SU-DHL-6 (cell line): ENCODE measurements at regions not wholly inside any gene's neighbourhood (a gene's known extent, or its start where the extent isn't known, plus 50 kb on each side); places are given as distances from the start of the nearest gene placed in this dataset.

ENCODE experiments used
- H2AFZ ChIP-seq: fragments of 200-600 bp; sonication (generic); 2 replicates; pipeline ENCODE4 v1.6.1; 2014; ENCODE audit warnings: low read depth, mild to moderate bottlenecking, moderate library complexity, mixed read lengths, antibody characterized with exemption, low read length; ENCODE audit not compliant: severe bottlenecking
- H3F3A ChIP-seq: fragments of 200-600 bp; shearing (Covaris generic); 2 replicates; pipeline ENCODE4 v1.6.0; 2016; ENCODE audit warnings: antibody characterized with exemption, mild to moderate bottlenecking; ENCODE audit not compliant: insufficient read depth
- H3K27ac ChIP-seq: fragments of 200-600 bp; sonication (generic); 2 replicates; pipeline ENCODE4 v1.5.1; 2016; ENCODE audit warnings: low read depth, mild to moderate bottlenecking, low read length, moderate library complexity, mixed read lengths
- H3K27me3 ChIP-seq: fragments of 200-600 bp; sonication (generic), shearing (Covaris generic); 2 replicates; pipeline ENCODE4 v1.6.0; 2014; ENCODE audit warnings: mild to moderate bottlenecking, low read length
- H3K36me3 ChIP-seq: fragments of 200-600 bp; sonication (generic); 2 replicates; pipeline ENCODE4 v1.6.1; 2014; ENCODE audit warnings: mild to moderate bottlenecking, low read length, mixed read lengths
- H3K4me2 ChIP-seq: fragments of 300-600, 200-600 bp; shearing (Covaris generic), sonication (generic); 2 replicates; pipeline ENCODE4 v1.6.0; 2014; ENCODE audit warnings: low read length, low read depth, mild to moderate bottlenecking; ENCODE audit not compliant: poor library complexity, severe bottlenecking
- H3K4me3 ChIP-seq: fragments of 200-600 bp; sonication (generic); 2 replicates; pipeline ENCODE4 v1.5.1; 2014; ENCODE audit warnings: antibody characterized with exemption, low read length, mild to moderate bottlenecking, mixed read lengths; ENCODE audit not compliant: insufficient read depth, poor library complexity, severe bottlenecking
- H3K79me2 ChIP-seq: fragments of 200-600 bp; sonication (generic); 2 replicates; pipeline ENCODE4 v1.6.1; 2014; ENCODE audit warnings: mild to moderate bottlenecking, low read length, moderate library complexity; ENCODE audit not compliant: insufficient read depth
- H3K9ac ChIP-seq: fragments of 200-600 bp; sonication (generic); 2 replicates; pipeline ENCODE4 v1.7.0; 2014; ENCODE audit warnings: mild to moderate bottlenecking, low read length
- H3K9me2 ChIP-seq: fragments of 200-600 bp; sonication (generic); replicated peaks from 2 replicates; pipeline ENCODE4 v1.6.1; 2014; ENCODE audit warnings: low read length; ENCODE audit not compliant: insufficient read depth
- H3K9me3 ChIP-seq: fragments of 200-600 bp; sonication (generic); 2 replicates; pipeline ENCODE4 v1.6.1; 2014; ENCODE audit warnings: low read length, mixed read lengths; ENCODE audit not compliant: insufficient read depth
- H4K20me1 ChIP-seq: fragments of 200-600 bp; sonication (generic); 2 replicates; pipeline ENCODE4 v1.6.1; 2014; ENCODE audit warnings: low read depth, mild to moderate bottlenecking, antibody characterized with exemption, low read length, moderate library complexity, mixed read lengths
- CTCF ChIP-seq: fragments of 200-600 bp; sonication (generic); IDR thresholded peaks from one replicate; pipeline ENCODE4 v1.5.1; 2017; ENCODE audit warnings: antibody characterized with exemption, mild to moderate bottlenecking, low read length, moderate library complexity; ENCODE audit not compliant: insufficient read depth, poor library complexity, severe bottlenecking
- EZH2phosphoT487 ChIP-seq: fragments of 200-600 bp; sonication (generic), shearing (Covaris generic); conservative IDR thresholded peaks from 2 replicates; pipeline ENCODE4 v1.6.1; 2018; ENCODE audit warnings: mild to moderate bottlenecking, antibody characterized with exemption, low read length, moderate library complexity, mixed read lengths

GRCh38 chr3:135362889-135363288 is 567.8 kb downstream of the EPHB1 start:
- Histone ChIP-seq H3K4me3 (no peak overlapping the region), H3K27ac (no peak overlapping the region), H3K27me3 (no peaks in the 10 kb centered on the region), H3K9ac (no peak overlapping the region), H3K9me3 (no peaks in the 10 kb centered on the region), H3K36me3 (no peaks in the 10 kb centered on the region), H3K79me2 (no peaks in the 10 kb centered on the region), H3F3A (no peaks in the 10 kb centered on the region), H4K20me1 (no peaks in the 10 kb centered on the region), H2AFZ (no peak overlapping the region), H3K9me2 (no peaks in the 10 kb centered on the region), H3K4me2 (no peak overlapping the region)
- TF ChIP-seq CTCF (no peak), EZH2phosphoT487 (no peak)

GRCh38 chr3:135364676-135365075 is 569.6 kb downstream of the EPHB1 start:
- Histone ChIP-seq H3K9ac (no peak overlapping the region), H4K20me1 (no peaks in the 10 kb centered on the region), H3K27ac (no peak overlapping the region), H3K27me3 (no peaks in the 10 kb centered on the region), H3K36me3 (no peaks in the 10 kb centered on the region), H3K9me3 (no peaks in the 10 kb centered on the region), H2AFZ (no peak overlapping the region), H3K79me2 (no peaks in the 10 kb centered on the region), H3K9me2 (no peaks in the 10 kb centered on the region), H3K4me2 (no peak overlapping the region), H3F3A (no peaks in the 10 kb centered on the region), H3K4me3 (no peak overlapping the region)
- TF ChIP-seq CTCF = no peak
- no peak for TF ChIP-seq EZH2phosphoT487

- Histone ChIP-seq H3K9me2 (no peaks in the 10 kb centered on the region), H2AFZ (no peak overlapping the region)
Observed at GRCh38 chr3:135366816-135367215, 571.8 kb downstream of the EPHB1 start.

More at GRCh38 chr3:135366816-135367215, 571.8 kb downstream of the EPHB1 start:
- no peaks in the 10 kb centered on the region for H3K36me3 ChIP-seq
- no peak overlapping the region for H3K27ac ChIP-seq
- H3K4me3 ChIP-seq = no peak overlapping the region
- TF ChIP-seq EZH2phosphoT487 (no peak), CTCF (no peak)
- no peaks in the 10 kb centered on the region for H4K20me1 ChIP-seq
- H3F3A ChIP-seq = no peaks in the 10 kb centered on the region
- no peak overlapping the region for H3K4me2 ChIP-seq
- H3K9me3 ChIP-seq = no peaks in the 10 kb centered on the region
- no peaks in the 10 kb centered on the region for H3K27me3 ChIP-seq
- no peaks in the 10 kb centered on the region for H3K79me2 ChIP-seq
- H3K9ac ChIP-seq = no peak overlapping the region
